Gastroesophageal sphincter (tissue), 4 donors: ENCODE measurements at regions not wholly inside any gene's neighbourhood (a gene's known extent, or its start where the extent isn't known, plus 50 kb on each side); places are given as distances from the start of the nearest gene placed in this dataset.

Source experiments
- ATAC-seq: fragments of 150-250 bp; one replicate; pipeline ENCODE4 v1.9.1; 2016; ENCODE audit warnings: mild to moderate bottlenecking, moderate library complexity
- H3K27ac ChIP-seq, 4 donors: fragments of 200-600 bp; sonication (generic) in 3 of 4; 1 replicate in 3 of 4; 2 replicates in 1 of 4; pipeline ENCODE4 v1.5.1; 2016 to 2019
- H3K27me3 ChIP-seq: fragments of 200-600 bp; sonication (generic); one replicate; pipeline ENCODE4 v1.5.1; 2019
- H3K36me3 ChIP-seq, 2 donors: fragments of 200-600 bp; sonication (generic); one replicate each; pipeline ENCODE4 v1.5.1; 2019; ENCODE audit warnings: control low read depth in 1 of 2
- H3K4me1 ChIP-seq, 3 donors: fragments of 200-600 bp; sonication (generic); 1 replicate in 2 of 3; 2 replicates in 1 of 3; pipeline ENCODE4 v1.5.1; 2016 to 2019; ENCODE audit warnings: control low read depth in 2 of 3
- H3K4me3 ChIP-seq, 2 donors: fragments of 200-600 bp; sonication (generic); one replicate each; pipeline ENCODE4 v1.5.1; 2019; ENCODE audit warnings: mild to moderate bottlenecking in 1 of 2, moderate library complexity in 1 of 2
- H3K9me3 ChIP-seq, 3 donors: fragments of 200-600 bp; sonication (generic); one replicate each; pipeline ENCODE4 v1.5.1; 2017 to 2019; ENCODE audit warnings: control low read depth in 2 of 3
- CTCF ChIP-seq, 4 experiments: fragments of 200-600 bp in 2 of 4; fragments of 450-650 bp in 2 of 4; sonication (generic) in 1 of 4; IDR thresholded peaks; one replicate each; pipeline ENCODE4 v1.5.1; 2017 to 2019; ENCODE audit warnings: antibody characterized with exemption in 4 of 4, mild to moderate bottlenecking in 2 of 4, moderate library complexity in 2 of 4
- EP300 ChIP-seq: sonication (generic); formaldehyde crosslinking; IDR thresholded peaks from one replicate; pipeline ENCODE4 v1.6.1; 2017; ENCODE audit warnings: antibody characterized with exemption, mild to moderate bottlenecking
- POLR2A ChIP-seq, 2 donors: fragments of 450-650 bp; IDR thresholded peaks; one replicate each; pipeline ENCODE4 v1.6.1; 2017; ENCODE audit warnings: antibody characterized with exemption in 2 of 2, mild to moderate bottlenecking in 2 of 2, moderate library complexity in 1 of 2
- POLR2AphosphoS5 ChIP-seq: sonication (generic); formaldehyde crosslinking; IDR thresholded peaks from one replicate; pipeline ENCODE4 v1.6.1; 2017; ENCODE audit warnings: antibody characterized with exemption
- WGBS, 2 donors: methylation state at CpG; one replicate each; pipeline ENCODE4 v1.1.5; 2018; ENCODE audit warnings: low coverage in 1 of 2; 5-methylcytosine and 5-hydroxymethylcytosine counted together

- no peaks in the 10 kb centered on the region for H3K36me3 ChIP-seq
- H3K4me3 ChIP-seq: no peak overlapping the region
- no peak overlapping the region for H3K27ac ChIP-seq
- no peak for ATAC-seq
- H3K27me3 ChIP-seq: no peaks in the 10 kb centered on the region
- TF ChIP-seq POLR2AphosphoS5 (no peak), EP300 (no peak), POLR2A (IDR thresholded peaks at IDR 0.05) (no peak), CTCF (IDR thresholded peaks at IDR 0.05) (no peak)
- H3K4me1 ChIP-seq: peaks cover 0 to 9% (median 0%) of the 10 kb centered on the region in 3 donors
- no peaks in the 10 kb centered on the region for H3K9me3 ChIP-seq
Observed at GRCh38 chr4:152239216-152239615, 296.7 kb downstream of the FBXW7 start.

- TF ChIP-seq EP300 (no peak), POLR2AphosphoS5 (no peak), CTCF (IDR thresholded peaks at IDR 0.05) (no peak), POLR2A (IDR thresholded peaks at IDR 0.05) (no peak)
- Histone ChIP-seq H3K27ac (no peak overlapping the region), H3K27me3 (no peaks in the 10 kb centered on the region), H3K9me3 (no peaks in the 10 kb centered on the region), H3K36me3 (no peaks in the 10 kb centered on the region), H3K4me1 (no peaks in the 10 kb centered on the region), H3K4me3 (no peak overlapping the region)
- 71 to 88% methylated on average over 2 to 3 of the region's 3 CpGs for WGBS, 2 donors
- ATAC-seq: no peak
Observed at GRCh38 chr4:152236519-152237056, 299.3 kb downstream of the FBXW7 start.

- Histone ChIP-seq H3K9me3 (no peaks in the 10 kb centered on the region), H3K27me3 (no peaks in the 10 kb centered on the region), H3K36me3 (no peaks in the 10 kb centered on the region), H3K27ac (no peak overlapping the region), H3K4me3 (no peak overlapping the region), H3K4me1 (no peaks in the 10 kb centered on the region)
- 89 to 92% methylated on average over 3 of the region's 3 CpGs for WGBS, 2 donors
- no peak for TF ChIP-seq POLR2AphosphoS5
- no peak for TF ChIP-seq EP300
- no peak for TF ChIP-seq POLR2A (IDR thresholded peaks at IDR 0.05)
- no peak for TF ChIP-seq CTCF (IDR thresholded peaks at IDR 0.05)
- ATAC-seq: no peak
Observed at GRCh38 chr4:152235718-152236117, 300.2 kb downstream of the FBXW7 start.

GRCh38 chr4:152234571-152234970 lies 301.3 kb downstream of the FBXW7 start:
- Histone ChIP-seq H3K27me3 (no peaks in the 10 kb centered on the region), H3K36me3 (no peaks in the 10 kb centered on the region), H3K27ac (no peak overlapping the region), H3K4me3 (no peak overlapping the region), H3K9me3 (no peaks in the 10 kb centered on the region), H3K4me1 (no peaks in the 10 kb centered on the region)
- TF ChIP-seq POLR2AphosphoS5 (no peak), POLR2A (IDR thresholded peaks at IDR 0.05) (no peak), EP300 (no peak), CTCF (IDR thresholded peaks at IDR 0.05) (no peak)
- 98 to 100% methylated on average over 2 to 3 of the region's 3 CpGs for WGBS, 2 donors
- no peak for ATAC-seq

- WGBS, 2 donors: 52 to 88% methylated on average over 2 of the region's 2 CpGs
- Histone ChIP-seq H3K27me3 (no peaks in the 10 kb centered on the region), H3K27ac (no peak overlapping the region)
Observed at GRCh38 chr4:152232271-152232670, 303.6 kb downstream of the FBXW7 start.

More at GRCh38 chr4:152232271-152232670, 303.6 kb downstream of the FBXW7 start:
- H3K9me3 ChIP-seq: no peaks in the 10 kb centered on the region
- H3K4me3 ChIP-seq: no peak overlapping the region
- no peaks in the 10 kb centered on the region for H3K36me3 ChIP-seq
- ATAC-seq: no peak
- no peaks in the 10 kb centered on the region for H3K4me1 ChIP-seq
- TF ChIP-seq EP300 (no peak), CTCF (IDR thresholded peaks at IDR 0.05) (no peak), POLR2AphosphoS5 (no peak), POLR2A (IDR thresholded peaks at IDR 0.05) (no peak)
